SH-SY5Y (cell line): ENCODE measurements at regions not wholly inside any gene's neighbourhood (a gene's known extent, or its start where the extent isn't known, plus 50 kb on each side); places are given as distances from the start of the nearest gene placed in this dataset.

Experiments used
- GATA2 ChIP-seq: IDR thresholded peaks from 2 replicates; pipeline ENCODE4 v1.6.1; 2011; ENCODE audit warnings: mild to moderate bottlenecking, low read depth, low read length
- GATA3 ChIP-seq: IDR thresholded peaks from 2 replicates; pipeline ENCODE4 v1.6.1; 2011; ENCODE audit warnings: low read depth, mild to moderate bottlenecking, low read length, moderate library complexity

- no peak for TF ChIP-seq GATA2
- no peak for TF ChIP-seq GATA3
Measured at GRCh38 chr5:109563189-109563588, 126.5 kb upstream of the MAN2A1 start.

- TF ChIP-seq GATA2: no peak
- TF ChIP-seq GATA3: no peak
Measured at GRCh38 chr5:109562441-109562840, 127.3 kb upstream of the MAN2A1 start.

GRCh38 chr5:109561447-109561846, 128.3 kb upstream of the MAN2A1 start:
- TF ChIP-seq GATA3 (no peak), GATA2 (no peak)

GRCh38 chr5:109560554-109560953, 129.2 kb upstream of the MAN2A1 start:
- no peak for TF ChIP-seq GATA2
- no peak for TF ChIP-seq GATA3

- TF ChIP-seq GATA3 (no peak), GATA2 (no peak)
Measured at GRCh38 chr5:109558952-109559351, 130.8 kb upstream of the MAN2A1 start.

GRCh38 chr5:109558364-109558763, 131.4 kb upstream of the MAN2A1 start:
- no peak for TF ChIP-seq GATA2
- TF ChIP-seq GATA3: no peak

- TF ChIP-seq GATA3 (no peak), GATA2 (no peak)
Measured at GRCh38 chr5:109553846-109554245, 135.9 kb upstream of the MAN2A1 start.

- no peak for TF ChIP-seq GATA3
- TF ChIP-seq GATA2: no peak
Measured at GRCh38 chr5:109550077-109550476, 139.7 kb upstream of the MAN2A1 start.

- TF ChIP-seq GATA2 (no peak), GATA3 (no peak)
Measured at GRCh38 chr5:109546461-109546860, 136.7 kb upstream of the PJA2 start.

GRCh38 chr5:109533751-109534272, 124.0 kb upstream of the PJA2 start:
- peak; percentile 47; the same call in 1 of the 2 replicates for TF ChIP-seq GATA2
- peak; percentile 83 for TF ChIP-seq GATA3

- TF ChIP-seq GATA3: no peak
- TF ChIP-seq GATA2: no peak
Measured at GRCh38 chr5:109532773-109533364, 123.1 kb upstream of the PJA2 start.

- TF ChIP-seq GATA3: no peak
- no peak for TF ChIP-seq GATA2
Measured at GRCh38 chr5:109531262-109531661, 121.5 kb upstream of the PJA2 start.

GRCh38 chr5:109529987-109530386, 120.2 kb upstream of the PJA2 start:
- TF ChIP-seq GATA3: no peak
- no peak for TF ChIP-seq GATA2

GRCh38 chr5:109529520-109529919, 119.7 kb upstream of the PJA2 start:
- no peak for TF ChIP-seq GATA2

- no peak for TF ChIP-seq GATA2
- TF ChIP-seq GATA3: no peak
Measured at GRCh38 chr5:109524555-109524954, 114.8 kb upstream of the PJA2 start.

GRCh38 chr5:109524026-109524425, 114.3 kb upstream of the PJA2 start:
- TF ChIP-seq GATA3 (no peak), GATA2 (no peak)
